ENCODE measurements at regions not wholly inside any gene's neighbourhood (a gene's known extent, or its start where the extent isn't known, plus 50 kb on each side); places are given as distances from the start of the nearest gene placed in this dataset.

GRCh38 chr7:20270867-20271266 is 53.7 kb upstream of the MACC1 start:
- no peak for DNase-seq
- 45 to 66% (median 60%) methylated on average over 2 of the region's 2 CpGs for WGBS, 5 donors
- Histone ChIP-seq H3K36me3 (no peaks in the 10 kb centered on the region), H3K9me3 (no peaks in the 10 kb centered on the region), H3K4me3 (no peak overlapping the region), H3K27ac (no peak overlapping the region), H3K27me3 (replicated peaks in 1 of 7) (no peaks in the 10 kb centered on the region), H3K4me1 (no peaks in the 10 kb centered on the region)
- intact Hi-C loops (cut with DNase I; ENCODE audit: low total_unique reads): no loop called here
- TF ChIP-seq POLR2AphosphoS5 (IDR thresholded peaks at IDR 0.05) (no peak), POLR2A (IDR thresholded peaks at IDR 0.05) (no peak), CTCF (IDR thresholded peaks at IDR 0.05 in 8 of 11, conservative IDR thresholded peaks at IDR 0.05 in 3 of 11) (no peak)

- DNase-seq: no peak
- 92 to 100% (median 97%) methylated on average over 1 of the region's 1 CpG for WGBS, 5 donors
- intact Hi-C loops (cut with DNase I; ENCODE audit: low total_unique reads): no loop called here
- TF ChIP-seq POLR2AphosphoS5 (IDR thresholded peaks at IDR 0.05): no peak
- TF ChIP-seq CTCF (IDR thresholded peaks at IDR 0.05 in 8 of 11, conservative IDR thresholded peaks at IDR 0.05 in 3 of 11): no peak
- TF ChIP-seq POLR2A (IDR thresholded peaks at IDR 0.05): no peak
- Histone ChIP-seq H3K4me1 (no peaks in the 10 kb centered on the region), H3K9me3 (no peaks in the 10 kb centered on the region), H3K27me3 (replicated peaks in 1 of 7) (no peaks in the 10 kb centered on the region), H3K36me3 (no peaks in the 10 kb centered on the region), H3K27ac (no peak overlapping the region), H3K4me3 (no peak overlapping the region)
Measured at GRCh38 chr7:20275637-20276036, 55.1 kb upstream of the ITGB8 start.

GRCh38 chr7:20276705-20277472 is 53.8 kb upstream of the ITGB8 start:
- no peak overlapping the region for H3K27ac ChIP-seq
- intact Hi-C loops (cut with DNase I; ENCODE audit: low total_unique reads): no loop called here
- WGBS, 5 donors: 88 to 95% (median 93%) methylated on average over 2 of the region's 2 CpGs
- H3K4me1 ChIP-seq: no peaks in the 10 kb centered on the region
- no peak overlapping the region for H3K4me3 ChIP-seq
- no peaks in the 10 kb centered on the region for H3K27me3 ChIP-seq (replicated peaks in 1 of 7)
- H3K9me3 ChIP-seq: no peaks in the 10 kb centered on the region
- TF ChIP-seq CTCF (IDR thresholded peaks at IDR 0.05 in 8 of 11, conservative IDR thresholded peaks at IDR 0.05 in 3 of 11) (no peak), POLR2AphosphoS5 (IDR thresholded peaks at IDR 0.05) (no peak), POLR2A (IDR thresholded peaks at IDR 0.05) (no peak)
- no peaks in the 10 kb centered on the region for H3K36me3 ChIP-seq
- no peak for DNase-seq

GRCh38 chr7:20279979-20280378 is 50.7 kb upstream of the ITGB8 start:
- Histone ChIP-seq H3K36me3 (no peaks in the 10 kb centered on the region), H3K27ac (no peak overlapping the region), H3K4me3 (no peak overlapping the region), H3K27me3 (replicated peaks in 1 of 7) (no peaks in the 10 kb centered on the region), H3K9me3 (no peaks in the 10 kb centered on the region), H3K4me1 (no peaks in the 10 kb centered on the region)
- intact Hi-C loops (cut with DNase I; ENCODE audit: low total_unique reads): no loop called here
- WGBS, 5 donors: 87 to 93% (median 91%) methylated on average over 4 of the region's 4 CpGs
- TF ChIP-seq POLR2AphosphoS5 (IDR thresholded peaks at IDR 0.05) (no peak), POLR2A (IDR thresholded peaks at IDR 0.05) (no peak), CTCF (IDR thresholded peaks at IDR 0.05 in 8 of 11, conservative IDR thresholded peaks at IDR 0.05 in 3 of 11) (no peak)
- no peak for DNase-seq
